ENCODE measurements at regions not wholly inside any gene's neighbourhood (a gene's known extent, or its start where the extent isn't known, plus 50 kb on each side); places are given as distances from the start of the nearest gene placed in this dataset.

DNA sequence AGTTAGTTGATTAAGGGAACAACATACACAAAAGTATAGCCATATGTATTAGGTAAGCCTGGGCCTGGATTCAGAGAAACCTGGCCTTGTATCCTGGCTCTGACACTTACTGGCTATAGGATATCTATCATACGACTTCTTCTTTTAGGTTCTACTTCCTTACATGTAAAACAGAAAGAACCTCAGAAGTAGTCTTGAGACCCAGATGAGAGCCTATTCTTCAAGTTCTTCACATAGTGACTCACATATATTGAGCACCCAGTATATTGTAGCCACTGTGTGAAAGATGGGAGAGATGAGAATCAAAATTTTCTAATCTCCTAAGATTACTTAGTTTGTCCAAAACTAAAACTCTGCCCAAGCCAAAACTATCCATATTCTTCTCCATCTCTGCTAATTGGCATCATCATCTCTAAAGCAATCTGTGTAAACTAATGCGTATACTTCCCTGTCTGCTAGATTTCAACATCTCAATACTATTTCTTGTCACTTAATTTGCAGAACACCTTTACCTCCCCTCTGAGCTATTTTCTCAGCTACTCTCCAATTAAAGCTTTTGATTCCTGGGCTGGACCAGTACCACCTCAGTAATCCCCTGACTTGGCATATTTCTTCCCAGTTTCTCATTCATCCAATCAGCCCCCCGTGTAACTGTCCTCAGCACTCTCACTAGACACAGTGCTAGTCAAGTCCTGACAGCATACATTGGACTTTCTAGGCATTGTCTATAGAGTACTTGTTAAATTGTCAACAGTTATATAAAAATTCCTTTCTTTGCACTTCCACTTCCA lies 53.5 kb upstream of the MET start:
- no peak for TF ChIP-seq EZH2 (IDR thresholded peaks at IDR 0.05; ENCODE audit: low read depth)
- TF ChIP-seq, protein P1, sequence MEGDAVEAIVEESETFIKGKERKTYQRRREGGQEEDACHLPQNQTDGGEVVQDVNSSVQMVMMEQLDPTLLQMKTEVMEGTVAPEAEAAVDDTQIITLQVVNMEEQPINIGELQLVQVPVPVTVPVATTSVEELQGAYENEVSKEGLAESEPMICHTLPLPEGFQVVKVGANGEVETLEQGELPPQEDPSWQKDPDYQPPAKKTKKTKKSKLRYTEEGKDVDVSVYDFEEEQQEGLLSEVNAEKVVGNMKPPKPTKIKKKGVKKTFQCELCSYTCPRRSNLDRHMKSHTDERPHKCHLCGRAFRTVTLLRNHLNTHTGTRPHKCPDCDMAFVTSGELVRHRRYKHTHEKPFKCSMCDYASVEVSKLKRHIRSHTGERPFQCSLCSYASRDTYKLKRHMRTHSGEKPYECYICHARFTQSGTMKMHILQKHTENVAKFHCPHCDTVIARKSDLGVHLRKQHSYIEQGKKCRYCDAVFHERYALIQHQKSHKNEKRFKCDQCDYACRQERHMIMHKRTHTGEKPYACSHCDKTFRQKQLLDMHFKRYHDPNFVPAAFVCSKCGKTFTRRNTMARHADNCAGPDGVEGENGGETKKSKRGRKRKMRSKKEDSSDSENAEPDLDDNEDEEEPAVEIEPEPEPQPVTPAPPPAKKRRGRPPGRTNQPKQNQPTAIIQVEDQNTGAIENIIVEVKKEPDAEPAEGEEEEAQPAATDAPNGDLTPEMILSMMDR (conservative IDR thresholded peaks at IDR 0.05), result no peak
- ChIA-PET CTCF (no interaction called here), POLR2A (ENCODE audit: unreplicated experiment) (no interaction called here)
- H3K4me3 ChIP-seq, result no peak overlapping the region
- peaks cover 18% of the 10 kb centered on the region for H3K4me1 ChIP-seq (replicated peaks; ENCODE audit: insufficient read depth)
- H3K4me2 ChIP-seq, result no peak overlapping the region
- no peaks in the 10 kb centered on the region for H3K79me2 ChIP-seq (ENCODE audit: low read depth)
- no peaks in the 10 kb centered on the region for H4K20me1 ChIP-seq (ENCODE audit: insufficient read depth)
- intact Hi-C loops (cut with micrococcal nuclease; ENCODE audit: unreplicated experiment), result no loop called here
- no TSS peak for BruUV-seq (replicated peaks)
- H3K36me3 ChIP-seq (ENCODE audit: low read depth), result no peaks in the 10 kb centered on the region
- H3K9me3 ChIP-seq (ENCODE audit: insufficient read depth, low read depth), result no peaks in the 10 kb centered on the region
- H2AFZ ChIP-seq, result no peak overlapping the region
- DNase-seq, result no peak
- H3K27ac ChIP-seq, result no peak overlapping the region
- H3K27me3 ChIP-seq (ENCODE audit: insufficient read depth, low read depth), result no peaks in the 10 kb centered on the region
- no peaks in the 10 kb centered on the region; the same call in 1 of the 2 replicates for H3F3A ChIP-seq (ENCODE audit: insufficient read depth, low read depth)
- no peaks in the 10 kb centered on the region for H3K9me2 ChIP-seq (ENCODE audit: insufficient read depth)

DNA sequence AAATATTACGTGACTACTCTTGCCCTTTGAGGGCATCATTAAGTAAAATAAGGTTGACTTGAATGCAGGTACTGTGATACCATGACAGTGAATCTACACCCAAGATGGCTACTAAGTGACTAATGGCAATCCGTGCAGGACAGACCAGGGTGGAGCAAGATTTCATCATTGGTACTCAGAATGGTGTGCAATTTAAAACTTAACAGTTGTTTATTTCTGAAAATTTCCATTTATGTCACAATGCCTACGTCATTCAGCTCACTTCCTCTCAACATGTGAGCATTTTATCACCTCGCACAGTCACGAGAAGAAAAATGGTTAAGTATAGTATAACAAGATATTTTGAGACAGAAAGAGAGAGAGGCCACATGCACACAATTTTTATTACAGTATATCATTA lies 50.3 kb upstream of the MET start:
- H3K4me1 ChIP-seq (replicated peaks; ENCODE audit: insufficient read depth), result peaks cover 7% of the 10 kb centered on the region; the same call in 1 of the 2 replicates
- no peak overlapping the region for H3K27ac ChIP-seq
- H3K36me3 ChIP-seq (ENCODE audit: low read depth), result no peaks in the 10 kb centered on the region
- H4K20me1 ChIP-seq (ENCODE audit: insufficient read depth), result no peaks in the 10 kb centered on the region
- no peak overlapping the region for H3K4me3 ChIP-seq
- CTCF ChIA-PET, result no interaction called here
- POLR2A ChIA-PET (ENCODE audit: unreplicated experiment), result no interaction called here
- no peaks in the 10 kb centered on the region for H3K9me3 ChIP-seq (ENCODE audit: insufficient read depth, low read depth)
- H3K9me2 ChIP-seq (ENCODE audit: insufficient read depth), result no peaks in the 10 kb centered on the region
- no TSS peak for BruUV-seq (replicated peaks)
- intact Hi-C loops (cut with micrococcal nuclease; ENCODE audit: unreplicated experiment), result no loop called here
- no peaks in the 10 kb centered on the region for H3K79me2 ChIP-seq (ENCODE audit: low read depth)
- TF ChIP-seq, protein P1 (conservative IDR thresholded peaks at IDR 0.05), result no peak
- TF ChIP-seq EZH2 (IDR thresholded peaks at IDR 0.05; ENCODE audit: low read depth), result no peak
- H3K4me2 ChIP-seq, result no peak overlapping the region
- H2AFZ ChIP-seq, result no peak overlapping the region
- DNase-seq, result no peak
- no peaks in the 10 kb centered on the region; the same call in 1 of the 2 replicates for H3F3A ChIP-seq (ENCODE audit: insufficient read depth, low read depth)
- H3K27me3 ChIP-seq (ENCODE audit: insufficient read depth, low read depth), result no peaks in the 10 kb centered on the region

Measured in PC-9 (cell line).